ENCODE measurements at regions not wholly inside any gene's neighbourhood (a gene's known extent, or its start where the extent isn't known, plus 50 kb on each side); places are given as distances from the start of the nearest gene placed in this dataset.

DNA sequence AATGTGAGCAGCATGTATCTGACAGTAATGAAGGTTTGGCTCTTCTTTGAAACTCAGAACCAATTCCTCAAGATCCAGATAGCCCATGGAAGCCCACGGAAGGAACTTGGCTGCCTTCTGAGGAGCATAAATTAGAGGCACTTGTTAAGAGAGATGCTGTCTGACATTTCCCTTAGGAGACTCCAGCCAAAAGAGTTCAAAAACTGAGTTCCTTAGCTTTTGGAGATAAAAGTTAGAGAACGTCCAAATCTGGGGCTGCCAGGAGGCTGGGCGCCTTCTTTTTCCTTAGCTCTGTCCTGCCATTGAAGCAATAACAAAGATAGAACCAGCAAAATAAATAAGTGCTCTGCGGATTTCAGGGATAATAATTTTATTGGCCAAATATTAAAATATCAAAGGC is 439.6 kb upstream of the USP24 start:
- TF ChIP-seq POLR2A (IDR thresholded peaks at IDR 0.05; ENCODE audit: low read depth, low read length) (no peak), POLR2AphosphoS5 (IDR thresholded peaks at IDR 0.05; ENCODE audit: low read depth, low read length) (no peak)
